Activated B cell treated with CpG ODN at 0.5 μM for 24 hours (primary cell): ENCODE measurements at regions not wholly inside any gene's neighbourhood (a gene's known extent, or its start where the extent isn't known, plus 50 kb on each side); places are given as distances from the start of the nearest gene placed in this dataset.
"Not testable (repeated sequence)": the region's sequence is repeated elsewhere in the genome, so short reads cannot be mapped to it uniquely, and the experiment has no call there.

ENCODE experiments used
- ATAC-seq: fragments of 200-7000 bp; cut with Tn5 transposase; one replicate; pipeline ENCODE4 v1.10.0; 2021; ENCODE audit warnings: low read depth, mild to moderate bottlenecking, moderate library complexity
- CTCF ChIA-PET: fragments of 350-600 bp; sonication (Branson Sonifier 250); formaldehyde crosslinking; loops from one replicate; lab custom pipeline; 2021; ENCODE audit warnings: antibody characterized with exemption; lab: Charles Lee
- POLR2A ChIA-PET: fragments of 350-600 bp; sonication (Branson Sonifier 250); formaldehyde crosslinking; loops from one replicate; lab custom pipeline; 2021; ENCODE audit warnings: antibody characterized with exemption; lab: Charles Lee
- DNase-seq: peaks from one replicate; pipeline ENCODE4 v3.0.0; 2022
- H3K27ac Mint-ChIP-seq: one replicate; pipeline ENCODE4 v1.8.0; 2020; ENCODE audit warnings: mixed read lengths
- H3K27me3 Mint-ChIP-seq: one replicate; pipeline ENCODE4 v1.8.0; 2021; ENCODE audit warnings: mixed read lengths
- H3K36me3 Mint-ChIP-seq: one replicate; pipeline ENCODE4 v1.8.0; 2021; ENCODE audit warnings: low read depth, mixed read lengths
- H3K4me1 Mint-ChIP-seq: one replicate; pipeline ENCODE4 v1.8.0; 2021; ENCODE audit warnings: mixed read lengths
- H3K4me3 Mint-ChIP-seq: one replicate; pipeline ENCODE4 v1.8.0; 2020; ENCODE audit warnings: mild to moderate bottlenecking, mixed read lengths
- H3K9me3 Mint-ChIP-seq: one replicate; pipeline ENCODE4 v1.8.0; 2020; ENCODE audit warnings: mixed read lengths
- CTCF ChIP-seq: fragments of 200-600 bp; IDR thresholded peaks from one replicate; pipeline ENCODE4 v1.8.0; 2022; ENCODE audit warnings: antibody characterized with exemption, mild to moderate bottlenecking
- intact Hi-C: fragments of 100-400 bp; cut with micrococcal nuclease; formaldehyde crosslinking; loops from one replicate; pipeline ENCODE4 v1.15.1; 2024

DNA sequence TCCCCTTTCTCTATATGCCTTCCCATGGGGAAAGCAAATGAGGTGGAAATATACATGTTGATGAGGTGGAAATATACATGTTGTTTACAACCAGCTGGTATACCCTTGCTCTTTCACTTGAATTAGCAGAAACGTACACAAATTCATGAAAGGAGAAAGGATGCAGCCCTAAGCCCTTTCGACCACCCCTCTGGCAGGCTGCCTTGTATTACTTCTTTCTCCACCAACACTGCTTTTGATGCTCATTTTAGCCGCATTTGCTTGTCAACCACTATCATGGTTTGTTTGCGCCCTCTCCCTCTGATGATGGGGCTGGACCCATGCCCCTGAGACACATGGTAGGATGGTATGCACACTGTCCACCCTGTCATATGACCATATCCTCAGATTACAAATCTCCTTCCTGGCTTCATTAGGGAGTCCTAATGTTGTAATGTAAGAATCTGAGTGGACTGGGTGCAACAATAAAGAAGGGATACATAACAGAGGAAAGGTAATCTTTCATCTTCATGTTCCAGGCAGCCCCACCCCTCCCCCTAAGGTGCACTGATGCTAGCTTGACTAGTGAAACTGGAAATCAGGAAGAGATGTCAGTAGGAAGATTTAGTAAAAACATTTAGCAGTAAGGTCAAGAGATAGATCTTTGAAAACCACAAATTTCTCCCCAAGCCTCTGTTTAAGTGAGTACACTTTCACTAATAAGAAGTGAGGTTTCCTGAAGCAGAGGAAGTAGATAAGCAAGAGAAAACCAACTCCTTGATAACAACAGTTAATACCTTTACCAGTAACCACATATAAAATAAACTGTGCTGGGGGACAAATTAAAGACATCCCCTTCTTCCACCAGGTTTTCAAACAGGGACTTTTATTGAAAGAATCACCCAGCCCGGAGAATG lies 536.8 kb upstream of the NRP1 start:
- TF ChIP-seq CTCF, result no peak
- no peaks in the 10 kb centered on the region for H3K9me3 Mint-ChIP-seq
- no peaks in the 10 kb centered on the region for H3K27me3 Mint-ChIP-seq
- no peak overlapping the region for H3K4me3 Mint-ChIP-seq
- POLR2A ChIA-PET, result no interaction called here
- H3K4me1 Mint-ChIP-seq, result no peaks in the 10 kb centered on the region
- CTCF ChIA-PET, result no interaction called here
- intact Hi-C loops, result no loop called here
- H3K36me3 Mint-ChIP-seq, result no peaks in the 10 kb centered on the region
- no peak for DNase-seq
- ATAC-seq, result no peak
- no peak overlapping the region for H3K27ac Mint-ChIP-seq

DNA sequence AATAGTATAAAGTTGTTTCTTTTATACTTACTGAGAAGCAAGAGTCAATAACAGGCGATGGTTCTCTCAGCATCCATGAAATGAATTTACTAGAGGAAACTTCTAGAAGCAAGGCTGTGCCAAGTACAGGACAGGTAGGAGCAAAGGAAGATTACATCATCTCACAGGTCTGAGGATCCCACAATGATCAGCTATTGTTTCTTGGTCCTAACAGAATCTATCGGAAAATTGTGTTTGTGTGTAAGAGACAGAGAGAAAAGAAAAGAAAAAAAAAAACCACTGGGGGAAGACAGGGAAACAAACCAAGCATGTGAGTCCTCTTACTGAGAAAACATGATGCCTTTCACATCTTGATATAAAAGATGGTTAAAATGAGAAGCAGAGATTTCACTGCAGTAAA lies 535.0 kb upstream of the NRP1 start:
- no peak overlapping the region for H3K4me3 Mint-ChIP-seq
- H3K9me3 Mint-ChIP-seq, result peaks cover 3% of the 10 kb centered on the region
- CTCF ChIA-PET, result no interaction called here
- TF ChIP-seq CTCF, result no peak
- H3K27me3 Mint-ChIP-seq, result no peaks in the 10 kb centered on the region
- intact Hi-C loops, result no loop called here
- POLR2A ChIA-PET, result no interaction called here
- DNase-seq (no peak), ATAC-seq (no peak)
- no peaks in the 10 kb centered on the region for H3K36me3 Mint-ChIP-seq
- no peak overlapping the region for H3K27ac Mint-ChIP-seq
- no peaks in the 10 kb centered on the region for H3K4me1 Mint-ChIP-seq

DNA sequence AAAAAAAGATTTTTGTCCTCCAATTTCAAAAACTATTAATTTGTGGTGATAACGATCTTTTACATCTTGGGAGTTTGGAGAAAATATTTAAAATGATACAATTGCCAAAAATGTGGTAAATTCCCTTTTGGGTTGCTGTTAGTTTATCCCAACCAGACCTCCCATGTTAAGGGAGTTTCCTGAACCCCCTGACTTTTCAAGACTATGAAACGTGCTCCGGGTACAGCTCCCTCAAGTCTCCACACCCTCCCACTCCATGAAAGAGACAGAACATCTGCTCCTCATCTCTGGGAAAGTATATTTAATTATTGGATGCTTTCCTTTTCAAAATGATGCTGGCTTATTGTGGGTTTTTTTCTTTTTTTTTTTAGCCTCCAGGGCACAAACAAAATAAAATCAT lies 534.6 kb upstream of the NRP1 start:
- Mint-ChIP-seq H3K27me3 (no peaks in the 10 kb centered on the region), H3K27ac (no peak overlapping the region), H3K4me3 (no peak overlapping the region), H3K9me3 (peaks cover 3% of the 10 kb centered on the region), H3K36me3 (no peaks in the 10 kb centered on the region), H3K4me1 (no peaks in the 10 kb centered on the region)
- intact Hi-C loops, result no loop called here
- CTCF ChIA-PET, result no interaction called here
- no peak for DNase-seq
- no peak for TF ChIP-seq CTCF
- ATAC-seq, result no peak
- POLR2A ChIA-PET, result no interaction called here

- ATAC-seq, H3K27me3 Mint-ChIP-seq, POLR2A ChIA-PET, H3K4me3 Mint-ChIP-seq, H3K4me1 Mint-ChIP-seq, intact Hi-C loops, H3K9me3 Mint-ChIP-seq, H3K27ac Mint-ChIP-seq, H3K36me3 Mint-ChIP-seq, DNase-seq, CTCF ChIA-PET: not testable (repeated sequence)
These were observed 532.8 kb upstream of the NRP1 start for GRCh38 chr10:33867199-33867789.

- H3K27ac Mint-ChIP-seq, result no peak overlapping the region
- peaks cover 3% of the 10 kb centered on the region for H3K9me3 Mint-ChIP-seq
- ATAC-seq, result no peak
- no peaks in the 10 kb centered on the region for H3K36me3 Mint-ChIP-seq
- TF ChIP-seq CTCF, result no peak
- H3K4me3 Mint-ChIP-seq, result no peak overlapping the region
- no peaks in the 10 kb centered on the region for H3K27me3 Mint-ChIP-seq
- H3K4me1 Mint-ChIP-seq, result no peaks in the 10 kb centered on the region
- DNase-seq, result no peak
- intact Hi-C loops, result no loop called here
- ChIA-PET POLR2A (no interaction called here), CTCF (no interaction called here)
These were observed 528.9 kb upstream of the NRP1 start for GRCh38 chr10:33863352-33863751.
